G401 (cell line): ENCODE measurements at regions not wholly inside any gene's neighbourhood (a gene's known extent, or its start where the extent isn't known, plus 50 kb on each side); places are given as distances from the start of the nearest gene placed in this dataset.

Experiments used
- DNase-seq: peaks from one replicate; pipeline ENCODE4 v3.0.0-alpha.2; 2015; ENCODE audit warnings: low spot score
- in situ Hi-C: cut with HindIII; loops from 2 replicates; pipeline ENCODE4 v1.10.0; 2016; ENCODE audit warnings: low sequenced_read_pairs, mixed read lengths

DNA sequence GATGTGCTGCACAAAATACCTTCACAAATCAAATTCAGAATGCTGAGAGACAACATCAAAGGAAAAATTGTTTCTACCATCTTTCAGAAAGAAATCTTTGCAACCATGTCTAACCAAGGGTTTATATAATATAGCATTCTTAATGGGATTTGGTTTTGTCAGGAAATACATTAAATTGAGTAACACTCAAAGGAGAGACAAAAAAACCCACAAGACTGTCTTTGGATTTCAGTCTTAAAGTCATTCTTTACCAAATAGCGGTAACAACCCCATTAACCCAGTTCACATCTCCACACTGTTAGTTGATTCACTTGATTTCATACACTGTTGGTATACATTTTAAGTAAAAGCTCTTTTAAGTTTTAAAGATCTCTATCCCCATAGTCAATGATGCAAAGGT, 145.7 kb upstream of the EDNRA start:
- in situ Hi-C loops, result no loop called here
- no peak for DNase-seq

- DNase-seq, result no peak
- in situ Hi-C loops, result no loop called here
These were observed 144.6 kb upstream of the EDNRA start for GRCh38 chr4:147336252-147336651.

DNA sequence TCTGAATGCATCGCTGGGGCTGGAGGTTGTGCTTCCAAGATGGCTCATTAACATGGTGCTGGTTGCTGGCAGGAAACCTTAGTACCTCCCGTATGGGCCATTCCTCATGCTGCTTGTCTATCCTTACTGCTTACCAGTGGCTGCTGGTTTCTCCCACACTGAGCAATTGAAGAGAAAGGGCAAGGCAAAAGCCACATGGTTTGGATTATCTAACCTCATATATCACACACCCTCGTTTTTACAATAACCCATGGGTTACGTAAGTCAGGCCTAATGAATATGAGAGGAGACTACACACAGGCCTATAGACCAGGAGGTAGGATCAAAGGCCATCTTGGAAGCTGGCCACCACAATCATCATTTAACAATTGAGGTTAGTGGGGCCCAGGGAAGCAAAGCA, 141.8 kb upstream of the EDNRA start:
- DNase-seq, result no peak
- in situ Hi-C loops, result no loop called here

- no peak for DNase-seq
- in situ Hi-C loops, result no loop called here
These were observed 140.8 kb upstream of the EDNRA start for GRCh38 chr4:147340111-147340510.

DNA sequence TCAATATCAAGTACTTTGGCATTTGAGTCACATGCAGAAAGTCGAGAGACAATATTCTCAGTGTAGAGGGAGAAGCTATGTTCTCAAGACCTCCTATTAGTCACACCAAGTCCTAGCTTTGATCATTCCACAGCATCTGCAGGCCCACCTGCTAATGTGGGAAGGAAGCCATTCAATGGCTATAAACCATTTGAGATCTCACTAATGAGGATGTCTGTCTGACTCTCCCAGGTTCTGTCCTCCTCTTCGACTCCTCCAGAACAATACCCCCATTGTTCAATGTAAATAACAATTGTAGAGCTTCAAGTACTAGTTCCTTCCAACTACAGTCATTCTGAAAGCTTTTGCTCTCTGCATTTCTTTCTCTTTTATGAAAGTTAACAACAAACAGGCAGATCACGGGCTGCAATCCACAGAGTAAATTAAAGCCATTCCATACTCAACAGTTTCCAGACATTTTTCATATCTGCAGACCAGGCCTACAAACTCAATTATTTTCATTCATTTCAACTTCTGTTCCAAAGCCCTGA, 140.2 kb upstream of the EDNRA start:
- DNase-seq, result no peak
- in situ Hi-C loops, result no loop called here

GRCh38 chr4:147343692-147344091, 137.2 kb upstream of the EDNRA start:
- DNase-seq, result no peak
- in situ Hi-C loops, result no loop called here

GRCh38 chr4:147345662-147346061, 135.2 kb upstream of the EDNRA start:
- in situ Hi-C loops, result no loop called here
- no peak for DNase-seq

GRCh38 chr4:147347217-147347616, 133.7 kb upstream of the EDNRA start:
- in situ Hi-C loops, result no loop called here
- no peak for DNase-seq

DNA sequence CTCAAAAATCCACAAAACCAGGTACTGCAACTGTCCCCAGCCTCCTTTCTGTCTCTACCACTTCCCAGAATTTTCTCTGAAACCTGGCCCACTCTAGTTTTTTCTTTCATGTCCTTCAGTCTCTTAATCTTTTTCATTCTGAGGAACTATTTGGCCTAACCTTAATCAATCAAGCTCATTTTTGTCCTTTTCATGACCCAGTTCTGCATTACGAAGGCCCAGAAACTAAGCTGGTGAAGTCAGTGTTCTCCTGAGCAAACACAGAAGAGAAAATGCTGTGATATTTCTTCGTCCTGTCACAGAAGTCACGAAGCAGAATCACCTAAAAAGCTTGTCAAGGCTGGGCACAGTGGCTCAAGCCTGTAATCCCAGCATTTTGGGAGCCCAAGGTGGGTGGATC, 131.7 kb upstream of the EDNRA start:
- no peak for DNase-seq
- in situ Hi-C loops, result no loop called here

DNA sequence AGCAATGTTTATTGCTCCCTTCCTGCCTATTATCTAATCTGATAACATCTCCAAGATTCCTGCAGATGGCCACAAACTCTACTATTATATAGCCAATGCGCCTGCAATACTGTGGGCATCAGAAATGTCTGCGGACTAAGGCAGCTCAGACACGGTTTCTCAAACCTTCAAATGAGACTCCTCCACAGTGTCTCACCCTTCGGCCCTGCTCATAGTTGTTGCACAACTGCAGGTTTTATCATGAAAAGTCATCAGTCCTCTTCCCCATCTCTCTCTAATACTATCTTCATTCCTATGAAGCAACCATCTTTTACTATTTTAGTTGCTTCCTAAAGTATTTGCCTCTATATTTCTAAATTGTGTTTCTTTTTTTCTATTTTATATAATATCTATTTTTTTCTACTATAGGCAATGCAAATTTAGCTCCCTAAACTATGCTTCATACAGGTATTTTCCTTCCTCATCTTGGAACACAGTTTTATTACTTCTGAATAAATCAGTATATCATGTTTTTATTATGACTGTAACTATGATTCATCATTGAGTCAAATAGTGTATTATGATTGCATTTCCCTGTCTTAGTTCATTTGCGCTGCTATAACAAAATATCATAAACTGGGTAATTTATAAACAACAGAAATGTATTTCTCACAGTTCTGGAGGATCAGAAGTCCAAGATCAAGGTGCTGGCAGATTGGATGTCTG, 129.7 kb upstream of the EDNRA start:
- in situ Hi-C loops, result no loop called here
- DNase-seq, result no peak

- no peak for DNase-seq
- in situ Hi-C loops, result no loop called here
These were observed 126.7 kb upstream of the EDNRA start for GRCh38 chr4:147354237-147354636.

- in situ Hi-C loops, result no loop called here
- no peak for DNase-seq
These were observed 125.8 kb upstream of the EDNRA start for GRCh38 chr4:147355032-147355656.

GRCh38 chr4:147355847-147356246, 125.0 kb upstream of the EDNRA start:
- DNase-seq, result no peak
- in situ Hi-C loops, result no loop called here

- no peak for DNase-seq
- in situ Hi-C loops, result no loop called here
These were observed 120.6 kb upstream of the EDNRA start for GRCh38 chr4:147360301-147360700.

DNA sequence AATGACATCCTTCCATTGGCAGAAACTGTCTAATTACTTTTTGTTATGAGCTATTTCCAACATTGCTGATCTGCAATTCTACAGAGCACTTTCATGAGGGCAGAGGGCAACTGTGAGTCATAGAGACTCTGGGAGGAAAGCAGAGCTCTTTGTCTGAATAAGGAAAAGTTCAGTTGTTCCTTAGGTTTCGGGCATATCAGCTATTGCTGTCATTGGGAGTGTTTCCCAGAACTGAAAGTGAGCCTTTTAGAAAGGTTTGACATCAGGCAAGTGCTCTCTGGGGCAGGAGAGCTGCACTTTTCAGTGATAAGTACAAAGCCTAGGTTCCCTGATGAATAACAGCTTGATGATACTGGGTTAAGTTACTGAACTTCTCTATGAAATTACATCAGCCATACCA, 119.2 kb upstream of the EDNRA start:
- no peak for DNase-seq
- in situ Hi-C loops, result no loop called here

GRCh38 chr4:147362938-147363337, 118.0 kb upstream of the EDNRA start:
- in situ Hi-C loops, result no loop called here
- DNase-seq, result no peak

DNA sequence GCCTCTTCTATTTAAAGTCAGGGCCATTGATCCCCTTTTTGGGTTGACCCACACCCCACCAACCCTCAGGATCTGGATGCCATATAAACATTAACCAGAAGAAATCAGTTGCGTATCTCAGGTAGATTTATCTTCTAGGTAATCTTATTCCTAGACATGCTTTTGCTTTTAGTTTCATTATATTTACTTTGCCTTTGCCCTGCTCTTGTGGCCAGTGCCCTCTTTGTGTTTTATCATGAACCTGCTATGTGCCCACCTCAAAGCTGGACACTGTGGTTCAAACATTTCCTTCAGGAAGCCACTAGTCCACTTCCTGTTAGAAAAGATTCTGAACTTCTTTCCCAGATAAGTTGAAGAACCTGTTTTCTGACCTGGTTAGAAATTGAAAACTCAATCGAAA, 117.4 kb upstream of the EDNRA start:
- in situ Hi-C loops, result no loop called here
- no peak for DNase-seq

- in situ Hi-C loops, result no loop called here
These were observed 115.5 kb upstream of the EDNRA start for GRCh38 chr4:147365396-147365795.

DNA sequence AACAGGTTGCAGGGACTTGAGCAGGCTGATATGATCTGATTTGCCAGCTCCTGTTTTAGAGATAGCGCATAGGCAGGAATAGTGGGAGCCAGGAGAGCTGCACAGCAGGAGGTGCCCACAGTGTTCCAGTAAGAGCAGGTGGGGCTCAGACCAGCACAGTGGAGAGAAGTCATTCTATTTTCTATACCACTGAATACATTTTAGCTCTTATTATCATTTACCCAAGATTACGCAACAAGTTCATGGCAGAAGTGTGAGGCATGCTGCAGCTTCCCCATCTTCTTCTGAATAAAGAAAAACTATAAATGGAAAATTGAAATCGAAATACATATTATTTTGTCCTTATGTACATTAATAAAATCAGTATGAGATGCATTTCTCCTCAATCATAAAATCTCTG, 114.7 kb upstream of the EDNRA start:
- in situ Hi-C loops, result no loop called here
- no peak for DNase-seq

More at GRCh38 chr4:147365396-147365795, 115.5 kb upstream of the EDNRA start:
- no peak for DNase-seq

- in situ Hi-C loops, result no loop called here
- no peak for DNase-seq
These were observed 113.0 kb upstream of the EDNRA start for GRCh38 chr4:147367891-147368290.

DNA sequence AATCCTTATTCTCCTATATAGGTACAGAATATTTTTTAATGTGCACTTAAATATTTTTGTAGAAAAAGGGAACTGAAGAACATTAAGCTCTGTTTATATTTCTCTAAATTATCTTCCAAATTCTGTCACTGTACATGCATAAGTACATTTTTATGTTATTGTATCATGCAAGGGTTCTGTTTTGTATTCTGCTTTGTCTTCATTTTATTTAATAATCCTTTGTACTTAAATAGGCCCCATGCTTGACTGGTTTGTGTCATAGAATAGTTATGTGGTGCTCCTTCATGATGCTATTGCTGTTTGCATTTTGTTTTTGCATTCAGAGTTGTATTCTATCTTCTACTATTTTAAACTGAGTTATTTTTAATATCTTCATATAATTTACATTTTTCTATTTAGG, 111.9 kb upstream of the EDNRA start:
- in situ Hi-C loops, result no loop called here
- DNase-seq, result no peak
